ENCODE measurements at regions not wholly inside any gene's neighbourhood (a gene's known extent, or its start where the extent isn't known, plus 50 kb on each side); places are given as distances from the start of the nearest gene placed in this dataset.

GRCh38 chr22:48423481-48423911 lies 1404.2 kb downstream of the BRD1 start:
- TF ChIP-seq EZH2 (IDR thresholded peaks at IDR 0.05; ENCODE audit: insufficient read depth, poor library complexity, severe bottlenecking) (no peak), EZH2phosphoT487 (IDR thresholded peaks at IDR 0.05; ENCODE audit: insufficient read depth, low read depth) (no peak)
